Caco-2 (cell line): ENCODE measurements at regions not wholly inside any gene's neighbourhood (a gene's known extent, or its start where the extent isn't known, plus 50 kb on each side); places are given as distances from the start of the nearest gene placed in this dataset.
"Not testable (repeated sequence)": the region's sequence is repeated elsewhere in the genome, so short reads cannot be mapped to it uniquely, and the experiment has no call there.

Experiments used
- BruUV-seq: library from RNA; stranded (reverse); fragments of 400-500 nt; replicated peaks from 2 replicates; lab custom pipeline; 2021; lab: Mats Ljungman, UMichigan
- CTCF ChIA-PET: fragments of 300-600 bp; sonication (Branson Sonifier 250); formaldehyde crosslinking; loops from one replicate; lab custom pipeline; 2022; ENCODE audit warnings: antibody characterized with exemption; lab: Charles Lee
- POLR2A ChIA-PET: fragments of 300-600 bp; sonication (Branson Sonifier 250); formaldehyde crosslinking; loops from one replicate; lab custom pipeline; 2022; ENCODE audit warnings: antibody characterized with exemption; lab: Charles Lee
- DNase-seq, 2 experiments: peaks; one replicate each; pipeline versions ENCODE4 v3.0.0 to v3.0.0-alpha.2; 2020 to 2022
- H3K27me3 ChIP-seq: replicated peaks from 2 replicates; pipeline ENCODE4 v1.6.0; 2011; ENCODE audit warnings: low read length; ENCODE audit not compliant: control insufficient read depth, insufficient read depth
- H3K36me3 ChIP-seq: 2 replicates; pipeline ENCODE4 v1.5.1; 2011; ENCODE audit warnings: low read length; ENCODE audit not compliant: control insufficient read depth, insufficient read depth
- H3K4me1 ChIP-seq: fragments of 250-450 bp; sonication (Bioruptor Pico); 2 replicates; pipeline ENCODE4 v1.5.1; 2020; ENCODE audit warnings: mild to moderate bottlenecking
- H3K4me3 ChIP-seq: 2 replicates; pipeline ENCODE4 v1.5.1; 2011; ENCODE audit warnings: low read depth, mild to moderate bottlenecking, control low read depth, low read length
- H3K9me3 ChIP-seq: fragments of 250-450 bp; sonication (Bioruptor Pico); 2 replicates; pipeline ENCODE4 v1.5.1; 2020; ENCODE audit warnings: mild to moderate bottlenecking, moderate library complexity
- H3K27ac Mint-ChIP-seq: one replicate; pipeline ENCODE4 v1.8.0; 2022; ENCODE audit warnings: mixed read lengths; ENCODE audit not compliant: unreplicated experiment
- H3K27me3 Mint-ChIP-seq: one replicate; pipeline ENCODE4 v1.8.0; 2022; ENCODE audit warnings: mixed read lengths; ENCODE audit not compliant: insufficient read depth, unreplicated experiment
- H3K36me3 Mint-ChIP-seq: one replicate; pipeline ENCODE4 v1.8.0; 2022; ENCODE audit warnings: mild to moderate bottlenecking, mixed read lengths; ENCODE audit not compliant: insufficient read depth, unreplicated experiment
- H3K4me1 Mint-ChIP-seq: one replicate; pipeline ENCODE4 v1.8.0; 2022; ENCODE audit warnings: low read depth, mixed read lengths; ENCODE audit not compliant: unreplicated experiment
- H3K4me3 Mint-ChIP-seq: one replicate; pipeline ENCODE4 v1.8.0; 2022; ENCODE audit warnings: mild to moderate bottlenecking, moderate library complexity, mixed read lengths; ENCODE audit not compliant: unreplicated experiment
- H3K9me3 Mint-ChIP-seq: one replicate; pipeline ENCODE4 v1.8.0; 2022; ENCODE audit warnings: mixed read lengths; ENCODE audit not compliant: unreplicated experiment
- intact Hi-C: fragments of 100-400 bp; cut with micrococcal nuclease; formaldehyde crosslinking; loops from one replicate; pipeline ENCODE4 v1.10.0; 2022; ENCODE audit not compliant: unreplicated experiment
- TF ChIP-seq, protein P1 (sequence below), 2 experiments: fragments of 200-600 bp in 1 of 2; IDR thresholded peaks; 1 replicate in 1 of 2; 2 replicates in 1 of 2; pipeline versions ENCODE4 v1.5.1 to v1.8.0; 2011 to 2022; ENCODE audit warnings: antibody characterized with exemption in 1 of 2, control low read depth in 1 of 2, inconsistent platforms in 1 of 2, low read depth in 1 of 2, low read length in 1 of 2, mild to moderate bottlenecking in 1 of 2, moderate library complexity in 1 of 2; ENCODE audit not compliant: insufficient read depth in 1 of 2, severe bottlenecking in 1 of 2, unreplicated experiment in 1 of 2

DNA sequence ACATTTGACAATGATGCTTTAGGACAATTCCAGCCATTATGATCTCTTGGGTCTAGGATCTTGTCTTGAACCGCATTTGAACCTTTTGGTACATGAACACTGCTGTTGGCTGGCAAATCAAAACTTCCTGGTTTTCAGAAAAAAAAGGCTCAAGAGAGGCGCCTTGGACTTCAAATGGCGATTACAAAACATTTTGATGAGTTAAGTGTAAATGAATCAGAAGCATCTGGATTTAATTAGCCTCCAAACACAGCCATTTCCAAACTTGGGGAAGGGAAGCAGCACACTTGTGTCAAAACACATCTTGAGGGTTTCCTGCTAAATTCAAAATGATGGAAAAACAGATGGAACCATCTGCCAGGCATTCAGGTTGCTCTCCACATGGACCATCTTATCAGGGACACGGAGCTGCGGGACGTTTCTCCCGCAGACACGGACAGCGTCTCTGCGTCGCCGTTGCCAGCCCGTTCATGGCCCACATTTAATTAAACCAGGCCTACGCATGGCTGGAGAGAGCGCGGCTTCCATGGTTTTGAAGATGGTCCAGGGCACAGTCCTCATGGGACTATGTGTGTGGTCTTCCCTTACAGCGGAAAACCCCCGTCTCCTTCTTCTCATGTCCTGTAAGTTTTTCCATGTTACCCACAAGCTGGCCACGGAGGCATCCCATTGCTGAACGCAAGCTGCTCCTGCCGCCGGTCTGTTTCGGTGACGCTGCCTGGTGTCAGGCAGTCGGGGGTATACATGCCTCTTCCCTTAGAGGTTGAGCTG is 55.8 kb upstream of the PTCH1 start:
- no peaks in the 10 kb centered on the region for H3K36me3 ChIP-seq
- DNase-seq = no peak
- no TSS peak for BruUV-seq
- Mint-ChIP-seq H3K27ac (no peak overlapping the region), H3K27me3 (no peaks in the 10 kb centered on the region), H3K4me3 (no peak overlapping the region), H3K9me3 (no peaks in the 10 kb centered on the region), H3K36me3 (no peaks in the 10 kb centered on the region), H3K4me1 (peaks cover 6% of the 10 kb centered on the region)
- CTCF ChIA-PET = no interaction called here
- 0 out of 2 replicates have a peak, but pooled peaks cover 6% of the 10 kb centered on the region for H3K9me3 ChIP-seq
- TF ChIP-seq, protein P1, sequence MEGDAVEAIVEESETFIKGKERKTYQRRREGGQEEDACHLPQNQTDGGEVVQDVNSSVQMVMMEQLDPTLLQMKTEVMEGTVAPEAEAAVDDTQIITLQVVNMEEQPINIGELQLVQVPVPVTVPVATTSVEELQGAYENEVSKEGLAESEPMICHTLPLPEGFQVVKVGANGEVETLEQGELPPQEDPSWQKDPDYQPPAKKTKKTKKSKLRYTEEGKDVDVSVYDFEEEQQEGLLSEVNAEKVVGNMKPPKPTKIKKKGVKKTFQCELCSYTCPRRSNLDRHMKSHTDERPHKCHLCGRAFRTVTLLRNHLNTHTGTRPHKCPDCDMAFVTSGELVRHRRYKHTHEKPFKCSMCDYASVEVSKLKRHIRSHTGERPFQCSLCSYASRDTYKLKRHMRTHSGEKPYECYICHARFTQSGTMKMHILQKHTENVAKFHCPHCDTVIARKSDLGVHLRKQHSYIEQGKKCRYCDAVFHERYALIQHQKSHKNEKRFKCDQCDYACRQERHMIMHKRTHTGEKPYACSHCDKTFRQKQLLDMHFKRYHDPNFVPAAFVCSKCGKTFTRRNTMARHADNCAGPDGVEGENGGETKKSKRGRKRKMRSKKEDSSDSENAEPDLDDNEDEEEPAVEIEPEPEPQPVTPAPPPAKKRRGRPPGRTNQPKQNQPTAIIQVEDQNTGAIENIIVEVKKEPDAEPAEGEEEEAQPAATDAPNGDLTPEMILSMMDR (IDR thresholded peaks at IDR 0.05; ENCODE audit: insufficient read depth in 1 of 2, low read depth in 1 of 2, low read length in 1 of 2, severe bottlenecking in 1 of 2, unreplicated experiment in 1 of 2) = no peak
- no peaks in the 10 kb centered on the region for H3K4me1 ChIP-seq
- intact Hi-C loops = no loop called here
- no peaks in the 10 kb centered on the region for H3K27me3 ChIP-seq
- POLR2A ChIA-PET = no interaction called here
- H3K4me3 ChIP-seq = no peak overlapping the region

DNA sequence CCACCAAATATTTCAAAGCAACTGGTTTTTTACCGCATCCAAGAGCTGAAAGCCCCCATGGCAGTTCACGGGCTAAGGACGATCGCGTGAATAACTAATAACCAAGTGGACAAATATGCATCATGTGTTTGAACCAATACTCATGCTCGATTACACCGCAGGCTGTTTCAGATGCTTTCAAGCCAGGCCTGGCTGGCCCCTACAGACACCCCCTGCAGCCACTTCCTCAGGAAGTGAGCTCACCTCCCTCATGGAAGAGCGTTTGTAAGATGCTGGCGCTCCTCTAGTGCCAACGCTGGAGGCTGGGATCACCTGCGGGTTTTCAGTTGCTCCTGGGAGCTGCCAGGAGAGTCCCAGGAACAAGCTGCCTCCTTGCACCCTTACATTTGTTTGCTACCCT is 53.9 kb upstream of the PTCH1 start:
- H3K27me3 Mint-ChIP-seq = no peaks in the 10 kb centered on the region
- no peaks in the 10 kb centered on the region for H3K4me1 ChIP-seq
- no TSS peak for BruUV-seq
- ChIA-PET POLR2A (no interaction called here), CTCF (no interaction called here)
- H3K4me1 Mint-ChIP-seq = peaks cover 6% of the 10 kb centered on the region
- H3K27me3 ChIP-seq = no peaks in the 10 kb centered on the region
- no peak for DNase-seq
- H3K9me3 Mint-ChIP-seq = no peaks in the 10 kb centered on the region
- intact Hi-C loops = no loop called here
- H3K4me3 Mint-ChIP-seq = no peak overlapping the region
- H3K27ac Mint-ChIP-seq = no peak overlapping the region
- 0 out of 2 replicates have a peak, but pooled peaks cover 6% of the 10 kb centered on the region for H3K9me3 ChIP-seq
- no peak overlapping the region for H3K4me3 ChIP-seq
- no peaks in the 10 kb centered on the region for H3K36me3 ChIP-seq
- no peaks in the 10 kb centered on the region for H3K36me3 Mint-ChIP-seq
- TF ChIP-seq, protein P1 (IDR thresholded peaks at IDR 0.05; ENCODE audit: insufficient read depth in 1 of 2, low read depth in 1 of 2, low read length in 1 of 2, severe bottlenecking in 1 of 2, unreplicated experiment in 1 of 2) = no peak

DNA sequence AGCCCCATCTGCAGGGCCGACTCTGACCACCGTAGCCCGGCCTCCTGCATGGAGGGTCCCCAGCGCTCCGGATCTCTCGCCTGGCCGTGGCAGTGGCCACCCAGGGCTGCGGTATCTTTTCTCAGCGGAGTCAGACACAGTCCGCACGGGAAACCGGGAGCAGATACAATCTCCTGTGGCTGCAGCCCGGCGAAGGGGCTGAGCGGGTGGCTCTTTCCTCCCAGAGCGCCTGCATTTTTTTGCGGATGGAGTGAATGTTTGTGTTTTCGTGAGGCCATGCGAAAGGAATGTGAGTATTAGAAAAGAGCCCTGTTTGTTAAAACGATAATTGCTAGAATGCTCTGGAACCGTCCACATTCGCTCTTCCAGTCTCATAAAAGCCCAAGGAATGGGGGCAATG is 53.4 kb upstream of the PTCH1 start:
- Histone ChIP-seq H3K4me3 (no peak overlapping the region), H3K4me1 (no peaks in the 10 kb centered on the region), H3K9me3 (0 out of 2 replicates have a peak, but pooled peaks cover 6% of the 10 kb centered on the region), H3K27me3 (no peaks in the 10 kb centered on the region), H3K36me3 (no peaks in the 10 kb centered on the region)
- Mint-ChIP-seq H3K9me3 (no peaks in the 10 kb centered on the region), H3K36me3 (no peaks in the 10 kb centered on the region), H3K4me1 (peaks cover 5% of the 10 kb centered on the region), H3K27me3 (no peaks in the 10 kb centered on the region), H3K4me3 (no peak overlapping the region), H3K27ac (no peak overlapping the region)
- TF ChIP-seq, protein P1 (IDR thresholded peaks at IDR 0.05; ENCODE audit: insufficient read depth in 1 of 2, low read depth in 1 of 2, low read length in 1 of 2, severe bottlenecking in 1 of 2, unreplicated experiment in 1 of 2) = no peak
- ChIA-PET POLR2A (no interaction called here), CTCF (no interaction called here)
- intact Hi-C loops = no loop called here
- BruUV-seq = no TSS peak
- DNase-seq = no peak

GRCh38 chr9:95568735-95569134 is 52.0 kb upstream of the PTCH1 start:
- H3K9me3 ChIP-seq, H3K27ac Mint-ChIP-seq, H3K4me3 Mint-ChIP-seq, intact Hi-C loops, H3K36me3 Mint-ChIP-seq, H3K9me3 Mint-ChIP-seq, H3K27me3 Mint-ChIP-seq, BruUV-seq, H3K4me1 ChIP-seq, H3K36me3 ChIP-seq, H3K4me1 Mint-ChIP-seq, POLR2A ChIA-PET, CTCF ChIA-PET, H3K27me3 ChIP-seq, H3K4me3 ChIP-seq, DNase-seq: not testable (repeated sequence)
